Erythroblast (primary cell): ENCODE measurements at regions not wholly inside any gene's neighbourhood (a gene's known extent, or its start where the extent isn't known, plus 50 kb on each side); places are given as distances from the start of the nearest gene placed in this dataset.
"Not testable (repeated sequence)": the region's sequence is repeated elsewhere in the genome, so short reads cannot be mapped to it uniquely, and the experiment has no call there.

Source experiments
- DNase-seq, 2 experiments: peaks; one replicate each; lab custom pipeline; 2025; lab: John Stamatoyannopoulos, UW
- GATA1 ChIP-seq: IDR thresholded peaks from 2 replicates; pipeline ENCODE4 v1.6.1; 2011; ENCODE audit warnings: low read depth, mild to moderate bottlenecking, control low read depth, low read length, moderate library complexity
- POLR2A ChIP-seq: IDR thresholded peaks from 2 replicates; pipeline ENCODE4 v1.6.1; 2011; ENCODE audit warnings: mild to moderate bottlenecking, low read length

GRCh38 chr15:78708713-78709260, 67.8 kb upstream of the CHRNB4 start:
- DNase-seq = no peak
- TF ChIP-seq POLR2A (no peak), GATA1 (no peak)

DNA sequence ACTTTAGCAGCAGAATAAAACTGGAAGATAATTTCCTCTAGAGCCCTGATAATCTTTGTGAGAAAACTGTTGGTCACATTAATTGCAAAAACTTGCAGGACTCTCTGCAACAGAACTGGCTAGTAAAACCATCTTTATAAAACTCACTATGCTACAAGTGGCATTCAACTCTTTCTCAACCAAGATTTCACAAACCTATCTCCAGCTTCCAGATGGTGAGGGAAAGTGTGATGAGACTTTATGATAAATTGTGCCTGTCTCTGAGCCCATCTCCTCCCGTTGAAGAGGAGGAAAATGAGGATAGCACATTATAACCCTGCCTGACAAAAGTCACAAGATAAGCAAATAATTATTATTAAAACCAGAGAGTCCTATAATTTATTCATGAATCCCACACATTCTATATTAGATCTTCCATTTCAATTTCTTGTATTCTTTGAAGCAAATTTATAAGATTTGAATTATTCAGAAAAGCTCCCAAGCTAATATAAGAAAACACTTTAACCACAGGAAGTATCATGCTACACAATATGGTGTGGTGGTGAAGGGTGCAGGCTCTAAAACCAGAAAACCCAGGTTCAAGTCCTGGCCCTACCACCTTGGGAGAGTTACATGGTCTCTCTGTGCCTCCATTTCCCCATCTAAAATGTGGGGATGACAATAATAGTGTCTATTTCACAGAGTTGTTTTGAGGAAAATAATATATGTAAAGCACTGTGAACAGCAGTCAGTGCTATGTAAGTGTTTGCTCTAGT, 65.6 kb upstream of the CHRNB4 start:
- peak in 1 of 2 experiments; percentile 20 for DNase-seq

DNA sequence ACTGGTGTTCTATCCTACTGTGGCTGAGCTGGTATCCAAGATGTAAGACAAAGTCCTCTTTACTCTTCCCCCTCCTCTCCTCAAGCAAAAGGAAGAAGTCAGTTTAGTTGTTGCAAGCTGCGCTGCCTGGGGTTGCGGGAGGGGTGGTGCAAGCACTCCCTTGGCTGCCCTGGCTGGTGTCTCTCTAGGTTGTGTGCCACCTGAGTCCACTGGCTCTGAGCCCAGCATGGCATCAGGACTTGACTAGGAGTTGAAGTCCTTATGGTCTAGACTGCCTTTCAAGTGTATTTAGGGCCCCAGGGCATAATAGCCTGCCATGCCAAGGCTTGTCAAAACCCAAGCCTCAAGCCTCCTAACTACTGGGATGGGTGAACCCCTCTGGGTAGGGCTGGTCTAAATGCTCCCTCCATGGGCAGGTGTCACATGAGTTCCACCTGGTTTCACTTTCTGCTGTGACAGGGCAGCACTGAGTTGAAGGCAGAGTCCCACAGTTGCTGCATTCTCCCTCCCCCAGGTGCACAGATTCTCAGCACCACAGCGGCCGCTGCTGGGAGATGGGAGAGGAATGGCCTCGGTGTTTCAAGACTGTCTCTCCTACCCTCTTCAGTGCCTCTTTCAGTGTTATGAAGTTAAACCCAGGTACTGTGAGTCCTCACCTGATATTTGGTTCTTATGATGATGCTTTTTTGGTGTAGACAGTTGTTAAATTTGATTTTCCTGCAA, 62.5 kb upstream of the CHRNB4 start:
- not testable (repeated sequence) for DNase-seq

DNA sequence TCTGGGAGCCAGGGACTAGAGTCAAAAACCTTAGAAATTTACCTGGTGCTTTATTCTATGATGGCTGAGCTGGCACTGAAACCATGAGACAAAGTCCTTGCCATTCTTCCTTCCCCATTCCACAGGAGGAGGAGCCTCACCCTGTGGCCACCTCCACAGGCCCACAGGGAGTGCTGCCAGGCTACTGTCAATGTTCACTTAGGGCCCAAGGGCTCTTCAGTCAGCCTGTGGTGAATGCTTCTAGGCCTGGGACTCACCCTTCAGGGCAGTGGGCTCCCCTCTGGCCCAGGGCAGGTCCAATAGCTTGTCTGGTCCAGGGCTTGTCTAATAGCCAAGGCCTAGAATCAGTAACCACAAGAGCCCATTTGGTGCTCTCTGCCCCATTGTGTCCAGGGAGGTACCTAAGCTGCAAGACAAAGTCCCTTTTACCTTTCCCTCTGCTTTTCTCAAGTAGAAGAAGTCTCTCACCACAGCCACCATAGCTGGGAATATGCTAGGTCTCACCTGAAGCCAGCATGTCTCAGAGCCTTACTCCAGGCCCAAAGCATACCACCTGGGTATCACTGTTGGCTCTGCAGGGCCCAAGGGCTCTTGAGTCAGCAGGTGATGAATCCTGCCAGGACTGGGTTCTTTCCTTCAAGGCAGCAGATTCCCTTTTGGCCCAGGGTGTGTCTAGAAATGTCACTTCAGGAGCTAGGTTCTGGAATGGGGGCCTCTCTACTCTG, 61.8 kb upstream of the CHRNB4 start:
- no peak for DNase-seq
- TF ChIP-seq POLR2A (no peak), GATA1 (no peak)

GRCh38 chr15:78697449-78697848, 56.4 kb upstream of the CHRNB4 start:
- TF ChIP-seq POLR2A (no peak), GATA1 (no peak)
- DNase-seq = no peak

DNA sequence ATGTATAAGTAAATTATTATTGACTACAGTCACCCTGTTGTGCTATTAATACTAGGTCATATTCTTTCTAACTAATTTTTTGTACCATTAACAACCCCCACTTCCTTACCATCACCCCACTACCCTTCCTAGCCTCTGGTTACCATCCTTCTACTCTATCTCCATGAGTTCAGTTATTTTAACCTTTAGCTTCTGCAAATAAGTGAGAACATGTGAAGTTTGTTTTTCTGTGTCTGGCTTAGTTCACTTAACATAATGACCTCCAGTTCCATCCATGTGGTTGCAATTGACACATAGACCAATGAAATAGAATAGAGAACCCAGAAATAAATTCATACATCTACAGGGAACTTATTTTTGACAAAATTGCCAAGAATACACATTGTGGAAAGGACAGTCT, 55.4 kb upstream of the CHRNB4 start:
- TF ChIP-seq GATA1 (no peak), POLR2A (no peak)

GRCh38 chr15:78695854-78696253, 54.8 kb upstream of the CHRNB4 start:
- peak; percentile 67 to 82 for DNase-seq
- TF ChIP-seq POLR2A (no peak), GATA1 (no peak)

More for the DNA sequence above, 55.4 kb upstream of the CHRNB4 start:
- no peak for DNase-seq

- peak in 1 of 2 experiments; percentile 9 for DNase-seq
- TF ChIP-seq GATA1 = no peak
- no peak for TF ChIP-seq POLR2A
These were observed 54.1 kb upstream of the CHRNB4 start for GRCh38 chr15:78695046-78695671.

DNA sequence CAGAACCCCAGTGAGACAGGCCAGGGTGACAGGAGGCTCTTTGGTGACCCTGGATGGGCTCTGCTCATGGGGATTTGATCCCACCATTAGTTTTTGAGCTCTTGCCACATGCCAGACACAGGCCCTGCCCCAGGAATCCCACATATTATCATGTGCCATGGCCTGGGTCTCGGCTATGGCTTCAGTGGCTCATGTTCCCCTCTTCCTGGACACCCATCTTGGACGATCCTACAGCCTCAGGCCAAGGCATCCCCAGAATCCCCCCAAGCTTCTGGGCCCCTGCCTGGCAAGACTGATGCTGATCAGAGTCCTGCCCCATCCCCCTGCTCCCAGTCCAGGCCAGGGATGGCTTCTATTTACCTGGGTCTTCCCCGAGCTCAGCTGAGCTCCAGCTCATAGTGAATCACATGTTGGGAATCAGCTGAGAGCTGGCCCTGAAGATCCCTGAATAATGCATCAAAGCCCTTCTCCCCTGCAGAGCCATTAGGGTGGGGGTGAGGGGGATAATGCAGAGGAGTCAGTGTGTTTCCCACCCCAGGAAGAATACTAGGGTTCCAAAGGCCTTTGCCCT, 50.9 kb upstream of the CHRNB4 start:
- TF ChIP-seq POLR2A (no peak), GATA1 (no peak)
- no peak for DNase-seq

DNA sequence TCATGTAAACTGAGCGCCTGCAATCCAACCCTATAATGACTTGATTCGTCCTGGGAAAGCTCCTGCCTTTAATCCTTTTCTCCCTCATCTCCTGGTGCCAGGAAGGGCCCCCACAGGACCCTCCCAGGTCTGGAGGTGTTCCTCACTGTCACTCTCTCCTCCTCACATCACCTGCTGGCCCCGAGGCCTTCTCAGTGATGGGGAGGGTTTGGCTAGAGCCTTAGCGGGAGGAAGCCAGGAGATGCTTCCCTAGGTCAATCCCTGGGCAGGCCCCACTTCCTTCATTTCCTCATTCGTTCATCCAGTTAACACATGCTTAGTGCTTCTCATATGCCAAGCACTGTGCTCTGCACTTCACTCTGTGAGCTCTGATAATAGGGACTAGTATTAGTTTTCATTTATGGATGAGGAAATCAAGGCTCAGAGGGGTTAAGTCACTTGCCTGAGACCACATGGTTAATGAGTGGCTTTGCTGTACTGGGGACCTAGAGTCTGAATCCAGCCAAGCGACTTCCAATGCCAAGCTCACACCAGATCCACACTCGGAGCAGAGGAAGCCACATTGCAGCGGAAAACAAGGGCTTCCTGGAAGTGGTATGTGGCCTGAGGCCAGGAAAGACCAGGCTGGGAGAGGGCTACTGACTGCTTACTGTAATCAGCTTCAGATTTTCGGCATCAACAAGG, 50.3 kb upstream of the CHRNB4 start:
- TF ChIP-seq GATA1 (no peak), POLR2A (no peak)
- no peak for DNase-seq
